ENCODE measurements at regions not wholly inside any gene's neighbourhood (a gene's known extent, or its start where the extent isn't known, plus 50 kb on each side); places are given as distances from the start of the nearest gene placed in this dataset.

- TF ChIP-seq BCL11A (IDR thresholded peaks at IDR 0.05; ENCODE audit: low read depth in 2 of 2, low read length in 2 of 2) = no peak
- TF ChIP-seq ASH2L (IDR thresholded peaks at IDR 0.05; ENCODE audit: low read length) = no peak
- no peak for TF ChIP-seq NRF1 (IDR thresholded peaks at IDR 0.05; ENCODE audit: low read depth, low read length)
- TF ChIP-seq NANOG (IDR thresholded peaks at IDR 0.05; ENCODE audit: insufficient read depth, low read depth, low read length, poor library complexity, severe bottlenecking) = no peak
- no peak for TF ChIP-seq SRF (IDR thresholded peaks at IDR 0.05; ENCODE audit: low read depth, low read length)
- no peak for TF ChIP-seq BACH1 (IDR thresholded peaks at IDR 0.05; ENCODE audit: low read length)
- no peak for TF ChIP-seq SUZ12 (IDR thresholded peaks at IDR 0.05; ENCODE audit: low read length)
- TF ChIP-seq CTBP2 (IDR thresholded peaks at IDR 0.05; ENCODE audit: borderline replicate concordance, insufficient read depth, insufficient read length, low read length) = no peak
- TF ChIP-seq RBBP5 (IDR thresholded peaks at IDR 0.05; ENCODE audit: borderline replicate concordance, low read depth, low read length) = no peak
- TF ChIP-seq MAX (IDR thresholded peaks at IDR 0.05) = no peak
- TF ChIP-seq CHD1 (IDR thresholded peaks at IDR 0.05; ENCODE audit: low read depth, low read length) = no peak
- no peak for TF ChIP-seq POLR2AphosphoS5 (IDR thresholded peaks at IDR 0.05; ENCODE audit: low read depth, low read length)
- no peak for TF ChIP-seq RFX5 (IDR thresholded peaks at IDR 0.05; ENCODE audit: borderline replicate concordance, low read depth, low read length)
- TF ChIP-seq TCF12 (IDR thresholded peaks at IDR 0.05; ENCODE audit: low read depth, low read length) = no peak
- H2BK12ac ChIP-seq (ENCODE audit: low read depth, low read length) = no peak overlapping the region
- 93% methylated on average over 3 of the region's 3 CpGs; no CpG with 5 or more reads in 1 of the 2 experiments for WGBS, 2 experiments (ENCODE audit: extremely low coverage in 1 of 2, insufficient coverage in 1 of 2, insufficient read length in 1 of 2, insufficient replicate concordance in 2 of 2, low coverage in 1 of 2, low lambda C conversion rate in 2 of 2, missing lambda C conversion rate in 1 of 2)
These were observed 103.3 kb upstream of the SLIT3 start for GRCh38 chr5:169404223-169404622.

More at GRCh38 chr5:169404223-169404622, 103.3 kb upstream of the SLIT3 start:
- CTCF ChIA-PET (ENCODE audit: partially characterized antibody) = no interaction called here
- Histone ChIP-seq H4K20me1 (replicated peaks in 1 of 2; ENCODE audit: control insufficient read depth in 1 of 2, insufficient read depth in 2 of 2, low read length in 2 of 2) (no peaks in the 10 kb centered on the region), H3K9me3 (ENCODE audit: insufficient read depth in 2 of 2, low read depth in 1 of 2, low read length in 1 of 2) (no peaks in the 10 kb centered on the region), H4K91ac (replicated peaks; ENCODE audit: insufficient read length, low read length) (no peak overlapping the region), H3K4ac (replicated peaks; ENCODE audit: insufficient read length, low read depth, low read length) (no peak overlapping the region), H3K27ac (ENCODE audit: low read depth, low read length) (no peak overlapping the region), H2AFZ (ENCODE audit: low read length) (no peak overlapping the region), H4K5ac (ENCODE audit: insufficient read length, low read depth, low read length) (no peak overlapping the region), H3K27me3 (replicated peaks in 1 of 4; ENCODE audit: control insufficient read depth in 3 of 4, extremely low read depth in 1 of 4, insufficient read depth in 3 of 4, low read length in 3 of 4) (no peaks in the 10 kb centered on the region), H3K36me3 (ENCODE audit: control insufficient read depth in 2 of 4, insufficient read depth in 4 of 4, low read length in 3 of 4) (no peaks in the 10 kb centered on the region), H2BK120ac (replicated peaks; ENCODE audit: low read depth, low read length) (no peak overlapping the region), H2BK5ac (ENCODE audit: low read depth, low read length) (no peak overlapping the region), H3K9ac (replicated peaks in 1 of 4; ENCODE audit: extremely low read depth in 1 of 4, low read depth in 3 of 4, low read length in 3 of 4) (no peak overlapping the region), H3K14ac (ENCODE audit: insufficient read length) (no peak overlapping the region), H3K23me2 (ENCODE audit: low read depth, low read length) (no peaks in the 10 kb centered on the region), H3K4me3 (ENCODE audit: extremely low read depth in 1 of 4, insufficient read depth in 2 of 4, low read depth in 3 of 4, low read length in 4 of 4) (no peak overlapping the region), H3K79me1 (ENCODE audit: low read depth, low read length) (no peaks in the 10 kb centered on the region), H2BK15ac (ENCODE audit: low read length) (no peak overlapping the region), H4K8ac (ENCODE audit: extremely low read depth, insufficient read depth, low read length) (no peak overlapping the region), H3K23ac (ENCODE audit: insufficient read length) (no peak overlapping the region), H3K79me2 (ENCODE audit: control insufficient read depth in 1 of 2, insufficient read depth in 2 of 2, low read length in 2 of 2) (no peaks in the 10 kb centered on the region), H3K56ac (replicated peaks; ENCODE audit: insufficient read length, low read depth, low read length) (no peak overlapping the region), H2AK5ac (ENCODE audit: low read depth, low read length) (no peak overlapping the region), H3K4me1 (replicated peaks in 1 of 4; ENCODE audit: control insufficient read depth in 3 of 4, insufficient read depth in 4 of 4, low read length in 3 of 4) (no peaks in the 10 kb centered on the region), H3K18ac (ENCODE audit: extremely low read depth, low read length) (no peak overlapping the region), H3K4me2 (ENCODE audit: insufficient read depth in 1 of 2, low read depth in 2 of 2, low read length in 2 of 2) (no peak overlapping the region), H2BK20ac (ENCODE audit: low read length) (no peak overlapping the region)
- no peak for FAIRE-seq
- DNase-seq (ENCODE audit: low read depth in 1 of 2, low spot score in 2 of 2) = no peak
- POLR2A ChIA-PET (ENCODE audit: partially characterized antibody) = no interaction called here

Data from H1 (cell line).